ENCODE measurements at regions not wholly inside any gene's neighbourhood (a gene's known extent, or its start where the extent isn't known, plus 50 kb on each side); places are given as distances from the start of the nearest gene placed in this dataset.

GRCh38 chr10:108791030-108791429 is 1132.3 kb downstream of the XPNPEP1 start:
- WGBS = 94% methylated on average over 4 of the region's 4 CpGs

GRCh38 chr10:108789919-108790318 is 1133.4 kb downstream of the XPNPEP1 start:
- no peaks in the 10 kb centered on the region for H3K36me3 ChIP-seq (ENCODE audit: control insufficient read depth in 2 of 2, insufficient read depth in 2 of 2, low read length in 1 of 2)
- H3K4me3 ChIP-seq (ENCODE audit: low read length in 2 of 2) = no peak overlapping the region
- DNase-seq (ENCODE audit: low read depth in 6 of 9, low spot score in 9 of 9) = no peak
- no peaks in the 10 kb centered on the region for H3K4me1 ChIP-seq (ENCODE audit: control insufficient read depth in 2 of 2, insufficient read depth in 2 of 2, low read length in 2 of 2)
- H3K27me3 ChIP-seq (ENCODE audit: control insufficient read depth in 2 of 2, insufficient read depth in 1 of 2, low read length in 1 of 2) = no peaks in the 10 kb centered on the region
- H3K27ac ChIP-seq (ENCODE audit: low read depth in 1 of 2, low read length in 1 of 2) = no peak overlapping the region
- H3K9me3 ChIP-seq (ENCODE audit: control insufficient read depth in 2 of 2, insufficient read depth in 1 of 2, low read length in 1 of 2) = no peaks in the 10 kb centered on the region
- 20% methylated on average over 1 of the region's 1 CpG for WGBS

More at GRCh38 chr10:108791030-108791429, 1132.3 kb downstream of the XPNPEP1 start:
- Histone ChIP-seq H3K27me3 (ENCODE audit: control insufficient read depth in 2 of 2, insufficient read depth in 1 of 2, low read length in 1 of 2) (no peaks in the 10 kb centered on the region), H3K9me3 (ENCODE audit: control insufficient read depth in 2 of 2, insufficient read depth in 1 of 2, low read length in 1 of 2) (no peaks in the 10 kb centered on the region), H3K36me3 (ENCODE audit: control insufficient read depth in 2 of 2, insufficient read depth in 2 of 2, low read length in 1 of 2) (no peaks in the 10 kb centered on the region), H3K4me3 (ENCODE audit: low read length in 2 of 2) (no peak overlapping the region), H3K27ac (ENCODE audit: low read depth in 1 of 2, low read length in 1 of 2) (no peak overlapping the region), H3K4me1 (ENCODE audit: control insufficient read depth in 2 of 2, insufficient read depth in 2 of 2, low read length in 2 of 2) (no peaks in the 10 kb centered on the region)
- no peak for DNase-seq (ENCODE audit: low read depth in 6 of 9, low spot score in 9 of 9)

GRCh38 chr10:108789336-108789735 is 1134.0 kb downstream of the XPNPEP1 start:
- no peak for DNase-seq (ENCODE audit: low read depth in 6 of 9, low spot score in 9 of 9)
- Histone ChIP-seq H3K4me3 (ENCODE audit: low read length in 2 of 2) (no peak overlapping the region), H3K36me3 (ENCODE audit: control insufficient read depth in 2 of 2, insufficient read depth in 2 of 2, low read length in 1 of 2) (no peaks in the 10 kb centered on the region), H3K27ac (ENCODE audit: low read depth in 1 of 2, low read length in 1 of 2) (no peak overlapping the region), H3K27me3 (ENCODE audit: control insufficient read depth in 2 of 2, insufficient read depth in 1 of 2, low read length in 1 of 2) (no peaks in the 10 kb centered on the region), H3K4me1 (ENCODE audit: control insufficient read depth in 2 of 2, insufficient read depth in 2 of 2, low read length in 2 of 2) (no peaks in the 10 kb centered on the region), H3K9me3 (ENCODE audit: control insufficient read depth in 2 of 2, insufficient read depth in 1 of 2, low read length in 1 of 2) (no peaks in the 10 kb centered on the region)
- 90% methylated on average over 2 of the region's 2 CpGs for WGBS

DNA sequence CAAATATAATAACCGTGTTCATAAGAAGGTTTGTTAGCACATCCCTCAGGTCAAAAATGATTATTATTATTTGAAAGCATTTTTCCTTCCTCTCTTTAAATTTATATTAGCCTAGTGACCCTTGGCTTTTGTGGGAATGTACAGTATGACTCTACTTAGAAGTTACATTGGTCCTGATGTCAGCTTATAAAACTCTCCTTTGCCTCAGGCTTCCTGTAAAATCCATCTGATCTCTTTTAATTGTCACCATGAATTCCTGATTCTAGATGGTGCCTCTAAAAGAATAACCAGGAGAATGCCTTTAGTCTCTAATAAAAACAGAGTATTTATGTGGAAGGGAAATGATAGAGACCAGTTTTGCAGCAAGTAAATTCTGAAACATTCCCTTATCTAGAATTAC is 1134.4 kb downstream of the XPNPEP1 start:
- Histone ChIP-seq H3K9me3 (ENCODE audit: control insufficient read depth in 2 of 2, insufficient read depth in 1 of 2, low read length in 1 of 2) (no peaks in the 10 kb centered on the region), H3K4me3 (ENCODE audit: low read length in 2 of 2) (no peak overlapping the region), H3K27me3 (ENCODE audit: control insufficient read depth in 2 of 2, insufficient read depth in 1 of 2, low read length in 1 of 2) (no peaks in the 10 kb centered on the region), H3K4me1 (ENCODE audit: control insufficient read depth in 2 of 2, insufficient read depth in 2 of 2, low read length in 2 of 2) (no peaks in the 10 kb centered on the region), H3K27ac (ENCODE audit: low read depth in 1 of 2, low read length in 1 of 2) (no peak overlapping the region), H3K36me3 (ENCODE audit: control insufficient read depth in 2 of 2, insufficient read depth in 2 of 2, low read length in 1 of 2) (no peaks in the 10 kb centered on the region)
- no peak for DNase-seq (ENCODE audit: low read depth in 6 of 9, low spot score in 9 of 9)
- WGBS = 96% methylated on average over 1 of the region's 1 CpG

DNA sequence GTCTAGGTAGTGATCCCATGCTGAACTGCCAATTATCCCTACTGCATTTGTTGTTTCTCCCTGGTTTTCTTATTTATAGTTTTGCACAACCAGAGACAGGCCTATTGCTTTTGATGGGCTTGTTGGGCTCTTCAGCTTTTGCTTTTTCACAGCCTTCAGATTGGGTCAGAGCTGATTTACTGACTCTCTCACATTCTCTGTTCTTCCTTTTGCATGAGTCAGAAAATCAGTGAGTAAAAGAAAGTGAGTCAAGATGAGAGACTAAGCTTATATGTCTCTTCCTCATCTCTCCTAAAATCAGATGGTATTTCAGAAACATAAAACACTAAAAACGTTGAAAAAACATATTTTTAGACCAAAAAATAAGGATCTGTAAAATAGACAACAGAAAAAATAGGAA is 1135.4 kb downstream of the XPNPEP1 start:
- Histone ChIP-seq H3K4me3 (ENCODE audit: low read length in 2 of 2) (no peak overlapping the region), H3K36me3 (ENCODE audit: control insufficient read depth in 2 of 2, insufficient read depth in 2 of 2, low read length in 1 of 2) (no peaks in the 10 kb centered on the region), H3K4me1 (ENCODE audit: control insufficient read depth in 2 of 2, insufficient read depth in 2 of 2, low read length in 2 of 2) (no peaks in the 10 kb centered on the region), H3K27ac (ENCODE audit: low read depth in 1 of 2, low read length in 1 of 2) (no peak overlapping the region), H3K27me3 (ENCODE audit: control insufficient read depth in 2 of 2, insufficient read depth in 1 of 2, low read length in 1 of 2) (no peaks in the 10 kb centered on the region), H3K9me3 (ENCODE audit: control insufficient read depth in 2 of 2, insufficient read depth in 1 of 2, low read length in 1 of 2) (no peaks in the 10 kb centered on the region)
- no peak for DNase-seq (ENCODE audit: low read depth in 6 of 9, low spot score in 9 of 9)
- 33% methylated on average over 1 of the region's 1 CpG for WGBS

GRCh38 chr10:108785011-108785410 is 1138.3 kb downstream of the XPNPEP1 start:
- Histone ChIP-seq H3K27ac (ENCODE audit: low read depth in 1 of 2, low read length in 1 of 2) (no peak overlapping the region), H3K4me1 (ENCODE audit: control insufficient read depth in 2 of 2, insufficient read depth in 2 of 2, low read length in 2 of 2) (no peaks in the 10 kb centered on the region), H3K9me3 (ENCODE audit: control insufficient read depth in 2 of 2, insufficient read depth in 1 of 2, low read length in 1 of 2) (no peaks in the 10 kb centered on the region), H3K27me3 (ENCODE audit: control insufficient read depth in 2 of 2, insufficient read depth in 1 of 2, low read length in 1 of 2) (no peaks in the 10 kb centered on the region), H3K4me3 (ENCODE audit: low read length in 2 of 2) (no peak overlapping the region), H3K36me3 (ENCODE audit: control insufficient read depth in 2 of 2, insufficient read depth in 2 of 2, low read length in 1 of 2) (no peaks in the 10 kb centered on the region)
- DNase-seq (ENCODE audit: low read depth in 6 of 9, low spot score in 9 of 9) = no peak
- WGBS = 69% methylated on average over 2 of the region's 2 CpGs

DNA sequence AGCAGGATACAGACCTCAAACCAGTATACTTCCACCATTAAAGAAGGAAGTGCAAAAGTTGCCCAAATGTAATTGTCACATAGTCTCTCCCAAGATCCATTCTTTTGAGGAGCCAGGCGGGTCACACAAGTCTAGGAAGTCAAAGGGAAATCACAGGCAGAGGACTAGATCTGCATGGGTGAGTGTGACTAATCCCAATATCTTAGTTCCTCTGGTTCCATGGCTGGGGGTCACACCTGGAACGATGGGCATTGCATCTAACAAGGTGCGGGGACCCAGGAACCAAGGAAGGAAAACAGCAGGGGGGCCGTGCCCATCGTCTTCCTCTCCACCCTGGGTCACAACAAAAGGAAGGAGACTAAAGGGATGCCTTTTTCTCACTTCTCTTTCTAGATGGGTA is 1138.8 kb downstream of the XPNPEP1 start:
- no peaks in the 10 kb centered on the region for H3K27me3 ChIP-seq (ENCODE audit: control insufficient read depth in 2 of 2, insufficient read depth in 1 of 2, low read length in 1 of 2)
- H3K9me3 ChIP-seq (ENCODE audit: control insufficient read depth in 2 of 2, insufficient read depth in 1 of 2, low read length in 1 of 2) = no peaks in the 10 kb centered on the region
- 94% methylated on average over 5 of the region's 5 CpGs for WGBS
- H3K36me3 ChIP-seq (ENCODE audit: control insufficient read depth in 2 of 2, insufficient read depth in 2 of 2, low read length in 1 of 2) = no peaks in the 10 kb centered on the region
- H3K4me3 ChIP-seq (ENCODE audit: low read length in 2 of 2) = no peak overlapping the region
- H3K4me1 ChIP-seq (ENCODE audit: control insufficient read depth in 2 of 2, insufficient read depth in 2 of 2, low read length in 2 of 2) = no peaks in the 10 kb centered on the region
- no peak overlapping the region for H3K27ac ChIP-seq (ENCODE audit: low read depth in 1 of 2, low read length in 1 of 2)
- no peak for DNase-seq (ENCODE audit: low read depth in 6 of 9, low spot score in 9 of 9)

- no peaks in the 10 kb centered on the region for H3K4me1 ChIP-seq (ENCODE audit: control insufficient read depth in 2 of 2, insufficient read depth in 2 of 2, low read length in 2 of 2)
- H3K4me3 ChIP-seq (ENCODE audit: low read length in 2 of 2) = no peak overlapping the region
- peak in 4 of 9 donors; percentile 4 to 11 (median 5) for DNase-seq (ENCODE audit: low read depth in 6 of 9, low spot score in 9 of 9)
- no peaks in the 10 kb centered on the region for H3K36me3 ChIP-seq (ENCODE audit: control insufficient read depth in 2 of 2, insufficient read depth in 2 of 2, low read length in 1 of 2)
- H3K27me3 ChIP-seq (ENCODE audit: control insufficient read depth in 2 of 2, insufficient read depth in 1 of 2, low read length in 1 of 2) = no peaks in the 10 kb centered on the region
- no peak overlapping the region for H3K27ac ChIP-seq (ENCODE audit: low read depth in 1 of 2, low read length in 1 of 2)
- WGBS = 60% methylated on average over 1 of the region's 1 CpG
- no peaks in the 10 kb centered on the region for H3K9me3 ChIP-seq (ENCODE audit: control insufficient read depth in 2 of 2, insufficient read depth in 1 of 2, low read length in 1 of 2)
Measured at GRCh38 chr10:108783897-108784296, 1139.4 kb downstream of the XPNPEP1 start.

DNA sequence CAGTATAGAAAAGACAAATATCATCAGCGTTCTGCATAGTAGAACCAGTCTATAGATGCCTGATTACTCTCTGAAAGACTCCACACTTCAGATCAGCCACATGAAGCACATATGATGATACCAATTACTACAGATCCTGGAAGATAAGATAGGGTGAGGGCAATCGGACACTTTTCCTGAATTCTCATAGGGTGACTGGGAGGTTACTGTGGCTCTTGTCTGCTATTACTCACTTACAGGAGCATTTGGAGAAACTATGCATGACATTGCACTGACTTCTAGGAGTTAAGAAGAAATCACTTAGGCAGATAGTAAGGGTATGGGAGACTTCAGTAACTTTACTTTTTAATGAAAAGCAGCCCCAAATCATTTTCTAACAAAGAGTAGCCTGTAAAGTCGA is 1140.9 kb downstream of the XPNPEP1 start:
- Histone ChIP-seq H3K4me3 (ENCODE audit: low read length in 2 of 2) (no peak overlapping the region), H3K9me3 (ENCODE audit: control insufficient read depth in 2 of 2, insufficient read depth in 1 of 2, low read length in 1 of 2) (no peaks in the 10 kb centered on the region), H3K36me3 (ENCODE audit: control insufficient read depth in 2 of 2, insufficient read depth in 2 of 2, low read length in 1 of 2) (no peaks in the 10 kb centered on the region), H3K27ac (ENCODE audit: low read depth in 1 of 2, low read length in 1 of 2) (no peak overlapping the region), H3K27me3 (ENCODE audit: control insufficient read depth in 2 of 2, insufficient read depth in 1 of 2, low read length in 1 of 2) (no peaks in the 10 kb centered on the region), H3K4me1 (ENCODE audit: control insufficient read depth in 2 of 2, insufficient read depth in 2 of 2, low read length in 2 of 2) (no peaks in the 10 kb centered on the region)
- no peak for DNase-seq (ENCODE audit: low read depth in 6 of 9, low spot score in 9 of 9)
- 70% methylated on average over 3 of the region's 3 CpGs for WGBS

GRCh38 chr10:108779501-108779900 is 1143.8 kb downstream of the XPNPEP1 start:
- no peaks in the 10 kb centered on the region for H3K36me3 ChIP-seq (ENCODE audit: control insufficient read depth in 2 of 2, insufficient read depth in 2 of 2, low read length in 1 of 2)
- no peak overlapping the region for H3K4me3 ChIP-seq (ENCODE audit: low read length in 2 of 2)
- H3K27ac ChIP-seq (ENCODE audit: low read depth in 1 of 2, low read length in 1 of 2) = no peak overlapping the region
- no peak for DNase-seq (ENCODE audit: low read depth in 6 of 9, low spot score in 9 of 9)
- no peaks in the 10 kb centered on the region for H3K9me3 ChIP-seq (ENCODE audit: control insufficient read depth in 2 of 2, insufficient read depth in 1 of 2, low read length in 1 of 2)
- H3K4me1 ChIP-seq (ENCODE audit: control insufficient read depth in 2 of 2, insufficient read depth in 2 of 2, low read length in 2 of 2) = no peaks in the 10 kb centered on the region
- no peaks in the 10 kb centered on the region for H3K27me3 ChIP-seq (ENCODE audit: control insufficient read depth in 2 of 2, insufficient read depth in 1 of 2, low read length in 1 of 2)
